Small intestine (tissue), 7 donors: ENCODE measurements at regions not wholly inside any gene's neighbourhood (a gene's known extent, or its start where the extent isn't known, plus 50 kb on each side); places are given as distances from the start of the nearest gene placed in this dataset.

Experiments
- DNase-seq, 2 donors: peaks; one replicate each; pipeline versions ENCODE4 v3.0.0 to v3.0.0-alpha.2; 2013
- FAIRE-seq: peaks from 2 replicates; lab custom pipeline; 2012; peaks lifted over from hg19 to GRCh38; lab: Jason Lieb, UNC
- H3K27ac ChIP-seq, 3 donors: one replicate each; pipeline ENCODE4 v1.5.1; 2013; ENCODE audit warnings: low read length in 2 of 3, mild to moderate bottlenecking in 2 of 3, control low read depth in 1 of 3, inconsistent platforms in 1 of 3, low read depth in 1 of 3, moderate library complexity in 1 of 3
- H3K27me3 ChIP-seq, 3 donors: one replicate each; pipeline ENCODE4 v1.6.1; 2013; ENCODE audit warnings: low read length in 3 of 3, inconsistent platforms in 1 of 3; ENCODE audit not compliant: control insufficient read depth in 3 of 3, insufficient read depth in 3 of 3
- H3K36me3 ChIP-seq, 3 donors: one replicate each; pipeline ENCODE4 v1.6.1; 2013; ENCODE audit warnings: low read length in 3 of 3, inconsistent platforms in 1 of 3, low read depth in 1 of 3, mild to moderate bottlenecking in 1 of 3, moderate library complexity in 1 of 3; ENCODE audit not compliant: control insufficient read depth in 3 of 3, insufficient read depth in 2 of 3
- H3K4me1 ChIP-seq, 3 donors: one replicate each; pipeline ENCODE4 v1.6.1; 2013; ENCODE audit warnings: low read length in 2 of 3, inconsistent platforms in 1 of 3, low read depth in 1 of 3, mild to moderate bottlenecking in 1 of 3, moderate library complexity in 1 of 3; ENCODE audit not compliant: control insufficient read depth in 3 of 3, insufficient read depth in 2 of 3
- H3K4me3 ChIP-seq, 3 donors: one replicate each; pipeline ENCODE4 v1.5.1; 2013; ENCODE audit warnings: low read length in 3 of 3, control low read depth in 1 of 3, inconsistent platforms in 1 of 3, low read depth in 1 of 3, mild to moderate bottlenecking in 1 of 3, moderate library complexity in 1 of 3
- H3K9me3 ChIP-seq, 2 donors: one replicate each; pipeline ENCODE4 v1.6.1; 2013; ENCODE audit warnings: low read depth in 1 of 2, low read length in 1 of 2; ENCODE audit not compliant: control insufficient read depth in 2 of 2, insufficient read depth in 1 of 2
- WGBS, 3 donors: extraction: QIAGEN DNeasy Blood & Tissue Kit; methylation state at CpG; one replicate each; pipeline ENCODE4 v1.1.7; 2013; 5-methylcytosine and 5-hydroxymethylcytosine counted together
- donor health status: healthy with polysubstance abuse.
- donor health status: control.
- donor health status: control.
- donor health status: Bipolar disorder and iron deficiency.
- donor health status: healthy.

DNA sequence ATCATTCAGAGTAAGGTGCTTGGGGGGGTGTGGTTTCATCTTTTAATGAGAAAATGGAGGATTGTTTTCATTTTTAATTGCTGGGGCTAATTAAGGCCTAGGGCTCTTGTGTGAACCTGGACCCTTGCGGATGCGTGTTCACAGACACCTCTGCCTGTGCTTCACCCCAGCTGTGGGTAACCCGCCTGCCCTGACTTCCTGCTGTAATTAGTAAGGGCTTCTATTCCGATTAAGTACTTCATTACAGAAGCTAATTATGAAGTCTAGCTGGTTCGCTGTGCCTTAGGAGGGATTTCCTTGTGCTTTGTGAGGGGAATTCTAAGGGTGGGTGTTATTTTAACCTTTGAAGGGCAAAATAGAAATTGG, 215.3 kb downstream of the PMP22 start:
- no peak for DNase-seq
- WGBS, 3 donors = 82 to 87% (median 86%) methylated on average over 5 of the region's 5 CpGs
- FAIRE-seq = no peak

DNA sequence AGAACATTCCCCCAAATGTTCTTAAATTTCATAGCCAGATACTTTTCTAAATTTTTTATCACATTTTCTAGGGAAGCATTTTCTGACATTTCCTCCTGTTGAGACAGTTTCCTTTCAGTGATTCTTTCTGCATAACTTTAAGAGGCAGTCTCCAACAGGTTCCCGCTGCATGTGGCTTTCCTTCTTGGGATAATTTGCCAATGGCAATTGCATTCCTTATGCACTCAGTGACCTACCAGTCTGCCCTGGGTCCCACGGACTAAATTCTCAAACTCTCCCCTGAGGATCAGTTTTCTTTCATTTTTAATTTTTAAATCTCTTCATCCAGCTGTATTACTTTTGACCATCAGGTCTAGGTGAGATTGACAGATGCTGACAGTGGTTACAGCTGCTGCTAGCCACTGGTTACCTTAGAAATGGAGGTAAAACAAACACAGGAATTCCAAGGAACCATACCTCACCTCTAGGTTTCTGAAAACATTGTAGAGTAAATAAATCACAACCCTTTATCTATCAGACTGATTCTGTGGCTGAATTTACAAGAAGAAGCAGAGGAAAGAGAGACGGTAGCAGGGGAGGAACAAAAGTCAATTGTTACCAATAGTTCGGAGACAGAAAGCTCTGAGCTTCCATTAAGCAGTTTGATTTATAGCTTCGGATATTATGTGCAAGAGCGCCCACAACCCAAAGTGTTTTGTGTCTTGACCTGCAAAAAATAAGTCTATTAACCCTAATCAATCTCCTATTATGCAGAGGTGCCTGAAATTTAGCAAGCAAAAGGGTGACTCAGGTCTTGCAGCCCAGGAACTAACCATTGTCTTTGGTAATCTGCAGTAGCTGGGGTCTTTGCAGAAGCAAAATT, 216.0 kb downstream of the PMP22 start:
- H3K9me3 ChIP-seq = no peaks in the 10 kb centered on the region
- no peak for FAIRE-seq
- no peak overlapping the region for H3K4me3 ChIP-seq
- WGBS, 3 donors = 31 to 37% (median 35%) methylated on average over 6 of the region's 6 CpGs
- H3K36me3 ChIP-seq = no peaks in the 10 kb centered on the region
- H3K27ac ChIP-seq = no peak overlapping the region
- DNase-seq = no peak
- peaks cover 0 to 6% (median 0%) of the 10 kb centered on the region in 3 donors for H3K27me3 ChIP-seq
- no peaks in the 10 kb centered on the region for H3K4me1 ChIP-seq

More for the DNA sequence above, 215.3 kb downstream of the PMP22 start:
- no peak overlapping the region for H3K27ac ChIP-seq
- H3K4me1 ChIP-seq = no peaks in the 10 kb centered on the region
- H3K9me3 ChIP-seq = no peaks in the 10 kb centered on the region
- peaks cover 0 to 6% (median 0%) of the 10 kb centered on the region in 3 donors for H3K27me3 ChIP-seq
- no peak overlapping the region for H3K4me3 ChIP-seq
- no peaks in the 10 kb centered on the region for H3K36me3 ChIP-seq

DNA sequence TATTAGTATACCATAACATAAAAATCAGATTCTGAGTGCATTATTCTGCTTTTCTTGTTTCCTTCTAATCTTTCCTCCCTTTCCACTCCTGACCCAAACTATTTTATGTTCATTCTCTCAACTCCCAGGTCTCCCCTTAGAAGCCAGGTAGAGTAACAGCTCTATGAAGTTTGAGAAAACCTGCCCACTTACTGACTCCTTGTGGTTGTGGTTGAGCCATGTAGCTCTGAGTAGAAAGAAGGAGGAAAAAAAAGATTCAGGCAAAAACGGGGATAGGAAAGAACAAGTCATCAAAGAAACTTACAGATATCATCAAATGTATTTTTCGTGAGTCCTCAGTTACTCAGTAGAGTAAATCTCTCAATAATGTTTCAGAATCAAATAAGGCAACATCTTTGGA, 216.7 kb downstream of the PMP22 start:
- FAIRE-seq = no peak
- no peaks in the 10 kb centered on the region for H3K9me3 ChIP-seq
- 43 to 48% (median 47%) methylated on average over 2 of the region's 2 CpGs for WGBS, 3 donors

DNA sequence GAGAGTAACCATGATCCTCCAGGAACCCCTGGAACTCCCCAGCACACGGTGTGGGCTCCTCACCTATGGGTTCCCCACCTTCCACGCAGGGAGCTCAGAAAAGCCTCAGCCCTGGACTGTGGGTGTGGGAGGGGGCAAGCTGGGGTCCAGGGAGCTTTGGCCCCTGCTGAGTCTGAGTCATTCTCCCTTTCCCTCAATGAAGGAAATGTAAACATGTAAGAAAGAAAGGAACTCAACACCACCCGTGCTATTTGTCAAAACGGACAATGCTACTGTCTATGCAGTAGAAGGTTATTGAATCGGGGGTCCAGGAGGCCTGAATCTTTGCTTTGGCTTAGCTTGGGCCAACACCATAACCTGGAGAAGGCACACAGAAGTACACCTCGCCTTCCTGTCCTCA, 222.8 kb downstream of the PMP22 start:
- Histone ChIP-seq H3K27me3 (no peaks in the 10 kb centered on the region), H3K4me3 (no peak overlapping the region), H3K27ac (no peak overlapping the region), H3K36me3 (no peaks in the 10 kb centered on the region), H3K9me3 (no peaks in the 10 kb centered on the region), H3K4me1 (no peaks in the 10 kb centered on the region)
- FAIRE-seq (no peak), DNase-seq (no peak)
- WGBS, 3 donors = 49 to 67% (median 52%) methylated on average over 6 of the region's 6 CpGs

More for the DNA sequence above, 216.7 kb downstream of the PMP22 start:
- H3K27ac ChIP-seq = no peak overlapping the region
- DNase-seq = no peak
- no peaks in the 10 kb centered on the region for H3K4me1 ChIP-seq
- H3K4me3 ChIP-seq = no peak overlapping the region
- H3K27me3 ChIP-seq = peaks cover 0 to 6% (median 0%) of the 10 kb centered on the region in 3 donors
- no peaks in the 10 kb centered on the region for H3K36me3 ChIP-seq

DNA sequence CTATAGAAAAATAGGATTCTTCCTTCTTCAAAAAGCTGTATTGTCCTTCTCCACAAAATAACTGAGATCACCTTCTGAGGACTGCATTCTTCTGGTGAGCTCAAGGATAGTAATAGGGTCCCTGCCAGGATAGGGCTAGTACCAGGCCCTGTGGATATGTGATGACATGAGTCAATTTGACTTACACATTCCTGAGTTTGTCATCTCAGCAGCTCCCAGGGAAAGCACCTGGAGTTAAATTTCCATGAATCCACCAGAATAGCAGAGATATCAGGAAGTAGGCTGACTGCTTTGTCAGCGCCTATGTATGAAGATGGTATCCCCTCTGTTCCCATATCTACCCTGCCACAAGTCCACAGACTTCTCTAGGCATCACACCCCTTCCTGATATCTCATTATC, 225.8 kb downstream of the PMP22 start:
- Histone ChIP-seq H3K9me3 (no peaks in the 10 kb centered on the region), H3K27me3 (no peaks in the 10 kb centered on the region), H3K4me3 (no peak overlapping the region), H3K4me1 (no peaks in the 10 kb centered on the region), H3K27ac (no peak overlapping the region), H3K36me3 (no peaks in the 10 kb centered on the region)
- no peak for DNase-seq
- 80 to 88% (median 83%) methylated on average over 1 of the region's 1 CpG for WGBS, 3 donors
- FAIRE-seq = no peak

DNA sequence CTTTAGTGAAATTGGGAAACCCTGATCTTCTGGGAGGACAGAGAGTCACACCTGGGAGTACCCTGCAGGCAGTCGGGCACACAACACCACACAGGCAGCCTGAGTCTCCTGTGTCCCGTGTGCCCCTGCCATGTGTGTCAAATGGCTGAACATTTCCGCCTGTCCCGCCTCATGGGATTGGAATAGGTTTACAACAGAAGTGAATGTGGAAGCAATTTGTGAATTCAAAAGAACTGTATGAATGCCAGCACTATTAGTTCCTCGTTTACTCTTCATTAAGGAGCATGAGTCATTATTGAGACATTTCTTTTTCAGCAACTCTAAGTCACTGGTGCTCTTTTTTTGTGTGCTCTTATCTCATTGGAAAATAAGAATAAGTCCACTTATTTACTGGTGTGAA, 226.5 kb downstream of the PMP22 start:
- no peak for FAIRE-seq
- no peak for DNase-seq
- Histone ChIP-seq H3K4me3 (no peak overlapping the region), H3K36me3 (no peaks in the 10 kb centered on the region), H3K27ac (no peak overlapping the region), H3K9me3 (no peaks in the 10 kb centered on the region), H3K4me1 (no peaks in the 10 kb centered on the region), H3K27me3 (no peaks in the 10 kb centered on the region)
- WGBS, 3 donors = 62 to 64% (median 64%) methylated on average over 5 of the region's 5 CpGs

DNA sequence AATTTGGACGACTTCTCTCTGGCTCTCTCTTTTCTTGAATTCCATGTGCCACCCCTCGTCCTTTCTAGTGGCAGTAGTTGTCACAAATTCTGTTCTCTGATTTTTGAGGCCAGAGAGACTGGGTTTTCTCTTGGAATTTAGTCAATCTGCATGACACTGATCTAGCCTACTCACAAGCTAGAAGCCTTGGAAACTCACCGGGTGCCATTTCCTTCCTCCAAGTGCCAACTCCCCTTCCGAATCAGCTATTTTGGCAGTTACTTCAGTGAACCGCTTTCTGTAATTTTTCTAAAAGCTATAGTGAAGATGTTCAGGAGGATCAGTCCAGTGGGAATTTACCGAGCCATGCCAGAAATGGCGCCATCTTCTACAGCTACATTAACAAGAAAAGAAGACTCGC, 228.9 kb downstream of the PMP22 start:
- DNase-seq (no peak), FAIRE-seq (no peak)
- 66 to 78% (median 76%) methylated on average over 8 of the region's 8 CpGs for WGBS, 3 donors

DNA sequence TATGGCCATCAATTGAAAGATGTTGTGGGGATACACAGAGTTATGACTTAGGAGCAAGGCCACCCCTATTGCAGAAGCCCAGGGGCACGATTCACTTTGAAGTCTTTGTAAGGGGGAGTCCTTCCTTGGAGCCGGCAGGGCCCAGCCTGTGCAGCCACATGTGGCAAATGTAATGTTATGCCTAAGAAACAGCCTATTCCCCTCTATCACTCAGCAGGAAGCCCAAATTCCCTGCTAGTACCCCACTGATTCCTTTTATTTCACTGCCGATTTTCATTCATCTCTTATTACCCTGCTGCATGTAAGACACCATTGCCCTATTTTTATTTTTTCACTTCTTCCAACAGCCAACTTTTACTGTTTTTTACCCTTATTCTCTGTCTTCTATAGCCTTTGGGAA, 233.2 kb downstream of the PMP22 start:
- Histone ChIP-seq H3K4me3 (no peak overlapping the region), H3K36me3 (no peaks in the 10 kb centered on the region), H3K27me3 (peaks cover 0 to 2% (median 0%) of the 10 kb centered on the region in 3 donors), H3K4me1 (no peaks in the 10 kb centered on the region), H3K27ac (no peak overlapping the region), H3K9me3 (no peaks in the 10 kb centered on the region)
- WGBS, 3 donors = 68 to 86% (median 77%) methylated on average over 3 of the region's 3 CpGs
- FAIRE-seq (no peak), DNase-seq (no peak)

More for the DNA sequence above, 228.9 kb downstream of the PMP22 start:
- no peaks in the 10 kb centered on the region for H3K4me1 ChIP-seq
- no peaks in the 10 kb centered on the region for H3K9me3 ChIP-seq
- peaks cover 0 to 2% (median 0%) of the 10 kb centered on the region in 3 donors for H3K27me3 ChIP-seq
- H3K36me3 ChIP-seq = no peaks in the 10 kb centered on the region
- no peak overlapping the region for H3K27ac ChIP-seq
- no peak overlapping the region for H3K4me3 ChIP-seq
